ENCODE measurements at regions not wholly inside any gene's neighbourhood (a gene's known extent, or its start where the extent isn't known, plus 50 kb on each side); places are given as distances from the start of the nearest gene placed in this dataset.

- 76 to 80% methylated on average over 2 of the region's 2 CpGs for WGBS, 2 donors
These were observed 224.5 kb upstream of the CNTNAP4 start for GRCh38 chr16:76052725-76053124.

GRCh38 chr16:76059186-76059585, 218.0 kb upstream of the CNTNAP4 start:
- Histone ChIP-seq H3K9me3 (peaks cover 0 to 2% (median 0%) of the 10 kb centered on the region in 11 donors), H3K27ac (no peak overlapping the region), H3K4me3 (no peak overlapping the region), H3K36me3 (no peaks in the 10 kb centered on the region), H3K4me1 (no peaks in the 10 kb centered on the region), H3K27me3 (peaks cover 0 to 4% (median 0%) of the 10 kb centered on the region in 7 donors)
- intact Hi-C loops (cut with DNase I), result no loop called here
- TF ChIP-seq CTCF (IDR thresholded peaks at IDR 0.05), result no peak
- ATAC-seq (no peak), DNase-seq (no peak)
- WGBS, 2 donors, result 72 to 74% methylated on average over 3 of the region's 3 CpGs

More at GRCh38 chr16:76052725-76053124, 224.5 kb upstream of the CNTNAP4 start:
- TF ChIP-seq CTCF (IDR thresholded peaks at IDR 0.05), result no peak
- intact Hi-C loops (cut with DNase I), result no loop called here
- H3K9me3 ChIP-seq, result peaks cover 0 to 26% (median 7%) of the 10 kb centered on the region in 11 donors
- H3K36me3 ChIP-seq, result no peaks in the 10 kb centered on the region
- no peak for DNase-seq
- no peaks in the 10 kb centered on the region for H3K4me1 ChIP-seq
- ATAC-seq, result no peak
- no peak overlapping the region for H3K4me3 ChIP-seq
- no peak overlapping the region for H3K27ac ChIP-seq
- no peaks in the 10 kb centered on the region for H3K27me3 ChIP-seq

- TF ChIP-seq CTCF (IDR thresholded peaks at IDR 0.05), result no peak
- Histone ChIP-seq H3K4me1 (no peaks in the 10 kb centered on the region), H3K36me3 (no peaks in the 10 kb centered on the region), H3K27me3 (peaks cover 0 to 4% (median 0%) of the 10 kb centered on the region in 7 donors), H3K9me3 (no peaks in the 10 kb centered on the region), H3K4me3 (no peak overlapping the region), H3K27ac (no peak overlapping the region)
- intact Hi-C loops (cut with DNase I), result no loop called here
- DNase-seq (no peak), ATAC-seq (no peak)
- 61 to 67% methylated on average over 2 of the region's 2 CpGs for WGBS, 2 donors
These were observed 217.5 kb upstream of the CNTNAP4 start for GRCh38 chr16:76059701-76060100.

- no peak overlapping the region for H3K4me3 ChIP-seq
- H3K27ac ChIP-seq, result no peak overlapping the region
- DNase-seq, result no peak
- no peaks in the 10 kb centered on the region for H3K4me1 ChIP-seq
- TF ChIP-seq CTCF (IDR thresholded peaks at IDR 0.05), result no peak
- peaks cover 0 to 4% (median 0%) of the 10 kb centered on the region in 7 donors for H3K27me3 ChIP-seq
- no peak for ATAC-seq
- H3K9me3 ChIP-seq, result peaks cover 0 to 12% (median 0%) of the 10 kb centered on the region in 11 donors
- no peaks in the 10 kb centered on the region for H3K36me3 ChIP-seq
- WGBS, 2 donors, result 72 to 73% methylated on average over 2 of the region's 2 CpGs
- intact Hi-C loops (cut with DNase I), result no loop called here
These were observed 205.5 kb upstream of the CNTNAP4 start for GRCh38 chr16:76071690-76072089.
